GM21526 (cell line): ENCODE measurements at regions not wholly inside any gene's neighbourhood (a gene's known extent, or its start where the extent isn't known, plus 50 kb on each side); places are given as distances from the start of the nearest gene placed in this dataset.
"Not testable (repeated sequence)": the region's sequence is repeated elsewhere in the genome, so short reads cannot be mapped to it uniquely, and the experiment has no call there.

Experiments
- ATAC-seq: cut with Tn5 transposase; IDR thresholded peaks from one replicate; pipeline ENCODE4 v1.9.1; 2021; ENCODE audit warnings: moderate library complexity; ENCODE audit not compliant: unreplicated experiment, low FRiP score

DNA sequence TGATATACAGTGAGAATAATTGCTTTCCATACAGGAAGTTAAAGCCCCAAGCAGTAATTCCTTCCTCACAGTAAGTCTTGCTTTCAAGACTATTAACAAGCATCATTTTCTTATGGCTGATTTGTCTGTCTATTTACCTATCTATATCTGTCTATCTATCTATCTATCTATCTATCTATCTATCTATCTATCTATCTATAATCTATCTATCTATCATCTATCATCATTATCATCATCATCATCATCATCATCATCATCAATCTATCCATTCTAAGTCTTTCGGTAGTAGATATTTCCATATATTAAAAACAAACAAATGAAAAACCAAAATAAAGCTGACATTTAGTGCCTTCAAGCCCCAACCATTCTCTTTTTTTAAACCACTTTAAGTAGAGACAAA, 224.4 kb upstream of the RXFP2 start:
- no peak for ATAC-seq

DNA sequence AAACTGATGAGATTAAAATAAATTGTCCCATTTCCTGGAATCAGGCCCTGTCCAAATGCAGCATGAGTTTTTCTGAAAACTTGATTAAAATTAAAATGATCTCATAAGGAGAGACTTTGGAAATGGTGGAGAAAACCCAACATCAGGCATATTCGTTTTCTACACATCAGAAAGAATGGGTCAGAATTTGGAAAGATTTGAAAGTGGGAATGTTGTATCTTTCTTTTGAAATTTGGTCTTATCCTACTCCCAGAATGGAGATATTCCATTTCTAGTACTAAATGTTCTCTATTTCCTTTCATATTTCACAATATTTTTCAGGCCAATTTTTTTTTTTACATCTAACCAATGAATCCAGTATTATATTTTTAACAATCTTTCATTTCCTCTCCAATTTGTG, 223.9 kb upstream of the RXFP2 start:
- no peak for ATAC-seq

GRCh38 chr13:31517599-31517998, 221.7 kb upstream of the RXFP2 start:
- ATAC-seq, result no peak

DNA sequence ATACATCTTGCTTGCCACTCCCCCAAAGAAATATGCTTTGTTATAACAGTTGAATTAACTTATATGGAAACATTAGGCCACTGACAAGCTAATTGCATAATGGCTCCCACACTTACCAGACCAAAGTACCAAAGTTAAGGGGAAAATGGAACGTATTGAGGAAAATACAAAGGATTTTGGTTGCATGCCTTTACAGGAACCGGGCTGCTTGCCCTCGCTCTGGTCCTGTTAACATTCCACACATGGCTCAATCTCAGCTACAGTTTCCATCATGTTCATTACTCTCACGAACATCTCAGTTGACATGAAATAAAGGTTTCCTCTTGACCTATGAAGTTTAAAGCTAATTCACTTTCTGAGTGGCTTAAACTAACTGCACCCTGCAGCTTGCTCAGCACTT, 220.7 kb upstream of the RXFP2 start:
- ATAC-seq, result no peak

- no peak for ATAC-seq
Observed at GRCh38 chr13:31521435-31521834, 217.9 kb upstream of the RXFP2 start.

DNA sequence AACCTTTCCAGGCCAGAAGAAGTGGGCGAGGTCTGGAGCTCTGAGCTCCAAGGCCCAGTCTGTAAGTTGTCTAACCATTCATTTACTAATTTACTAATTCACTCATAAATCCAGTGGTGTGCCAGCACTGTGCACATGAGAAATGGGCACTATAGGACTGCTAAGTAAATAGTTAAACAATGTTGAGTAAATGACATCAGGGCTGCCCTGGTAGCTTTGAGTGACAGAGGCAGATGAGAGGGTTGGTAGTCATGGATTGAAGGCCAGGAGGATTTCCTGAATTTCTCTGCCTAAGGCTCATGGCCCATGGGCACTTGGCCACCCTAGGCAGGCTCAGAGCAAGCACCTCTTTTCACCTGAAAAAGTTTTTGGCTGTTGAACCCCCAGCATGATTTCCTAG, 216.9 kb upstream of the RXFP2 start:
- no peak for ATAC-seq

- no peak for ATAC-seq
Observed at GRCh38 chr13:31528176-31528575, 211.2 kb upstream of the RXFP2 start.

DNA sequence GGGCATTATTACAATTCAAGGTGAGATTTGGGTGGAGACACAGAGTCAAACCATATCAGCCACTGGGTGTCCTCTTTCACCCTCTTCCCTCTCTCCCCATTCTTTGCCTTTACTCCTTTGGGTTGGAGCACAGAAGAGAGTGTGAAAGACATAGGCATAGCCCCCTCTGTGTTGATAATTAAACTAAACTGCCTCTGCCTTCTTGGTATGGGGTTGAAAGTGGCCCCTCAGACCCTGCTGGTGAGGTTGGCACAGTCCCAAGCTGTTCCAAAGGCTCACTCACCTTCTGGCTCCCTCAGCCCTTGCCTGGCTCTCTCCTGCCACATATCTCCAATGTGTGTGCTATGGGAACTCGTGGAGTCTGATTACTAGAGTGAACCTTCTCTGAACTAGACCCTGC, 210.6 kb upstream of the RXFP2 start:
- ATAC-seq, result no peak

GRCh38 chr13:31530922-31531321, 208.4 kb upstream of the RXFP2 start:
- no peak for ATAC-seq

DNA sequence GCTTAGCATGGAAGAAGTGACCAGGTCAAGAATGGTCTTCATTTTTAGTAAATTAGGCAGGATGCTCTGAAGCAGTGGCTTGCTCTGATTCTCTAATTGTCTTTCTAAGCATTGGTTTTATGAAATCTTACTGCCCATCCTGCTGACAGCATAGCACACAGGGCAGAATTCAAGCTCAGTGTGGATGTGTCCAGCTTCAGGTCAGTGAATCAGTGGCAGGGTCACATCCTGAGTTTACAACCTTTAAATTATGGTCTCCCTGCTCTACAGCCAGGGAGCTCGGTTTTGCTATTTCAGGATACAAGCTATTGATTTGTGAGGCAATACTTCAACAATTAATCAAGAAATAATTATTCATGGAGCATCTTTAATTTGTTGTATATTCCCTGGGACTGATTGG, 202.3 kb upstream of the RXFP2 start:
- ATAC-seq, result no peak

DNA sequence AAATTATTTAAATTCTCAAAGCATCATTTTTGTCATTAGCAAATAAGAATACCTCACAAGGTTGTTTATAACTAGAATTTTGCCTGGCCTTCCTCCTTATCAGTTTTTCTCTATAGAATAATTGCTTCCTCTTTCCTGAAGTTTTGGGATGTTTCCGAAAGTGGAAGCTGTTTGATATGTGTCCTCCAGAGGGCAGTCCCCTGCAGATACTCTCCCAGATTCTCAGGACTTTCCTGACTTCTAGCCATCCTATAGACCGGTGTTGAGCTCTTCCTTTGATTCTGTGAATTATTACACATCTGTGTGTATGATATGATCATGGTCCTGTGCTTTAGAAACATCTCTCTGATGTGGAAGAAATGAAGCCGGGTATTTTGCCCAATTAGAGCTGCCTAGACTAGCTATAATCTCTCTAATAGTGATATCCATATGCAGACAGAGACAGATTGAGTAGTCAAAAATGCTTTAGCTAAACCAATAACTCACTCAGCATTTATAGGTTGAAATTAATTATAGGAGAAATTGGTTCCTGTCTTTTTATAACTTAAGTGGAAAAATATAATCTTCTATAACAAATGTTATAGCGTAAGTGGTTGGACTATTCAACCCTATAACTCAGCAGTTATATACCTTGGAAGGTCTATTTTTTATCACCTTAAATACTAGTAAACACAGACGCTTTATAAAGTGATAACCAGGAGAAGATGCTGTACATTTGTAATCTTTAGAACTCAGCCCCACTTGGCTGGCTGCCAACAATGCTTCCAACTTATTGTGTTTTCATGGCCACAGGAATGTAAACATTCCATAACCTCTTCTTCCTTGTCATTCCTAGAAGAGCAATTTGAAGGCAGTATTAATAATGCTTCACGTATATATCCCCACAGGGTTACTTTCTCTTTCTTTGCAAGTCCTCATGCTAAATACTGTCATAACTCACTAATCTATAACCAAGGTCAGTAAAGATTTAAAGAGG, 201.0 kb upstream of the RXFP2 start:
- ATAC-seq, result no peak

- ATAC-seq, result no peak
Observed at GRCh38 chr13:31540281-31540680, 199.0 kb upstream of the RXFP2 start.

- ATAC-seq, result no peak
Observed at GRCh38 chr13:31543190-31543589, 196.1 kb upstream of the RXFP2 start.

DNA sequence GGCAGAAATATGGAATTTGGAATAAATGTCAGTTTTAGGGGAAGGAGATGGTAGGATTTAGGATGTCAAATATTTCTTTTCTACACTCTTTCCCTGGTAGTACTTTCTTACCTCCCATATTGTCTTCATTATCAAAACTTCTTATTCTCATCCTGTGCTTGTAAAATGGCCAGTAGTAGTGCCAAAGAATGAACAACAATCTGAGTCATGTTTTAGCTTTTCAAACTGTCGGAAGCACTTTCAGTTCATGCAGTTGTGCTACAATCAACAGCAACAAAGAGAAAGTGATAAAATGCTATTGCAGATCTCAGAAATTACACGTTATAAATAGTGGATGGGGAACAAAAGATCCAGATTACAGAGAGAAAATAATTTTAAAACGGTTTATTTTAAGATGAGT, 193.7 kb upstream of the RXFP2 start:
- no peak for ATAC-seq

DNA sequence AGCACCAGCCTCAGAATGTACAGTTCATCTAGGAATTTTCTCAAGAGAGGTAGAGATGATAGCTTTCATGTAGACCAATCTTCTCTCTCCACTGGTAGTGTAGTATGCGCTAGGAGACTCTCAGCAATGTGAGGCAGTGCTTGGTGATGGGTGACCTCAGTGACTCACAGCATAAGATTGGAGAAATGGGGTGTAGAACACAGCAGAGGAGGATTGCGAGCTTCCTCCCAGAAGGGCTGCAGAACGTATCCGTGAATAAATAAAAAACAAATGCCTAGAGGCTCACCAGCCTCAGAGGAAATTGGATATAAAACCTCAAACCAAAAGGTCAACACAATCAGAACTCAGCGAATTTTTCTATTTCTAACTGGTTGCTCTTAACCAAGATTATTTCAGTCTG, 182.9 kb upstream of the RXFP2 start:
- no peak for ATAC-seq

GRCh38 chr13:31584221-31584620, 155.1 kb upstream of the RXFP2 start:
- not testable (repeated sequence) for ATAC-seq

GRCh38 chr13:31587698-31588266, 151.5 kb upstream of the RXFP2 start:
- no peak for ATAC-seq

DNA sequence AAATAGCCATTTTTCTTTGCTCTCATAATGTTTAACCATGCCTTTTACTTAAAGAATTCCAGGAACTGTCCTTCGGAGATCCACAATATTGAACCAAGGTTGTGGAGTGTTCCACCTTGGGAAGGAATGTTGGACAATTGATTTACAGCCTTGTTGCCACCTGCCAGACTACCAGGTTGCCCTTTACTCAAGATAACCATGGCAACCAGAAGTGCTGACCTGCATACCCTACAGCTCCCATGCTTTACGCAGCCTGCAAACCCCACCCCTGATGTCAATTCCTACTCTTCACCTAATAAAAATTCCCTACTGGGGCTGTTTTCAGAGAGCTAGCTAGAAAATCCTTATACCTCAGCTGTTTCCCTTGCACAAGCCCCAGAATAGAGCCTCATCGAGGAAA, 151.0 kb upstream of the RXFP2 start:
- no peak for ATAC-seq

GRCh38 chr13:31588893-31589292, 150.4 kb upstream of the RXFP2 start:
- ATAC-seq, result no peak

GRCh38 chr13:31591642-31592233, 147.6 kb upstream of the RXFP2 start:
- ATAC-seq, result no peak

DNA sequence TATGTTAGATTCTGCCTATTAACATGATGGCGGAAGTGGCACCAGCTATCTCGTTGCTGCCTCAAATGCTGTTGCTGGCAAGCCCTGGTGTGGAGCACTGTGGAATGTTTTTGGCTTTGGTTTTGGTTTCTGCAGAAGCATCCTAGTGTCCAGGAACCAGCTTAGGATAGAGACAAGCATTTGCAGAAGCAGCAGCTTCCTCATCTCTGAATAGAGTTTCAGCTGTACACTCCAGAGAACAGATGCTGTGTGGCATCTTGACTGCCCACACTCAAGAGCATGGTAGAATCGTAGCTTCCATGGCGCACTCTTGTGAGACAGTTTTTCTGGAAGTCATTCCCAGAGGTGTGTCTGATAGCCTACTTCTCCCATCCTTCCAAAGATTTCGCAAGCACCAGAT, 145.3 kb upstream of the RXFP2 start:
- ATAC-seq, result no peak

GRCh38 chr13:31595563-31595962, 143.8 kb upstream of the RXFP2 start:
- no peak for ATAC-seq
